ENCODE measurements at regions not wholly inside any gene's neighbourhood (a gene's known extent, or its start where the extent isn't known, plus 50 kb on each side); places are given as distances from the start of the nearest gene placed in this dataset.

- TF ChIP-seq EP300 (IDR thresholded peaks at IDR 0.05) (no peak), POLR2A (IDR thresholded peaks at IDR 0.05) (no peak), CTCF (IDR thresholded peaks at IDR 0.05) (no peak)
These were observed 103.9 kb upstream of the TAF11L2 start for GRCh38 chr5:17394086-17394485.
